Uterus (tissue), 3 donors: ENCODE measurements at regions not wholly inside any gene's neighbourhood (a gene's known extent, or its start where the extent isn't known, plus 50 kb on each side); places are given as distances from the start of the nearest gene placed in this dataset.
"Not testable (repeated sequence)": the region's sequence is repeated elsewhere in the genome, so short reads cannot be mapped to it uniquely, and the experiment has no call there.

Experiments used
- DNase-seq, 2 donors: peaks; one replicate each; pipeline ENCODE4 v3.0.0-alpha.2; 2019 to 2020
- H3K27ac ChIP-seq, 2 donors: fragments of 200-600 bp; sonication (generic); 1 replicate in 1 of 2; 2 replicates in 1 of 2; pipeline ENCODE4 v1.5.1; 2016 to 2018
- H3K27me3 ChIP-seq, 2 donors: fragments of 200-600 bp; sonication (generic); one replicate each; pipeline ENCODE4 v1.5.1; 2018 to 2019; ENCODE audit warnings: control low read depth in 1 of 2
- H3K36me3 ChIP-seq, 2 donors: fragments of 200-600 bp; sonication (generic); one replicate each; pipeline ENCODE4 v1.5.1; 2019; ENCODE audit warnings: control low read depth in 1 of 2
- H3K4me1 ChIP-seq, 2 donors: fragments of 200-600 bp; sonication (generic); one replicate each; pipeline ENCODE4 v1.5.1; 2018 to 2019; ENCODE audit warnings: control low read depth in 1 of 2
- H3K4me3 ChIP-seq, 2 donors: fragments of 200-600 bp; sonication (generic); 1 replicate in 1 of 2; 2 replicates in 1 of 2; pipeline ENCODE4 v1.5.1; 2018 to 2019; ENCODE audit warnings: mild to moderate bottlenecking in 1 of 2
- H3K9me3 ChIP-seq, 2 donors: fragments of 200-600 bp; sonication (generic); one replicate each; pipeline ENCODE4 v1.5.1; 2019; ENCODE audit warnings: control low read depth in 1 of 2
- CTCF ChIP-seq, 4 experiments: fragments of 200-600 bp in 2 of 4; fragments of 450-650 bp in 2 of 4; sonication (generic) in 2 of 4; IDR thresholded peaks; one replicate each; pipeline ENCODE4 v1.5.1; 2016 to 2019; ENCODE audit warnings: antibody characterized with exemption in 4 of 4, mild to moderate bottlenecking in 2 of 4, moderate library complexity in 1 of 4
- POLR2A ChIP-seq, 2 donors: fragments of 450-650 bp; IDR thresholded peaks; one replicate each; pipeline ENCODE4 v1.6.1; 2016; ENCODE audit warnings: antibody characterized with exemption in 2 of 2, mild to moderate bottlenecking in 1 of 2, moderate library complexity in 1 of 2
- intact Hi-C: fragments of 100-400 bp; cut with DNase I; formaldehyde crosslinking; loops from one replicate; pipeline ENCODE4 v1.15.1; 2023; ENCODE audit warnings: low total_unique reads
- donor health status: DM: yes; HTN: yes; CAD: no.

- H3K4me3 ChIP-seq, DNase-seq, H3K36me3 ChIP-seq: not testable (repeated sequence)
These were observed 178.8 kb downstream of the CWH43 start for GRCh38 chr4:49164916-49165315.

GRCh38 chr4:49177847-49178246, 191.8 kb downstream of the CWH43 start:
- H3K9me3 ChIP-seq, H3K36me3 ChIP-seq, DNase-seq, H3K27me3 ChIP-seq, intact Hi-C loops, H3K4me1 ChIP-seq, H3K4me3 ChIP-seq, H3K27ac ChIP-seq: not testable (repeated sequence)

More at GRCh38 chr4:49164916-49165315, 178.8 kb downstream of the CWH43 start:
- H3K4me1 ChIP-seq, H3K27ac ChIP-seq, H3K27me3 ChIP-seq, intact Hi-C loops, H3K9me3 ChIP-seq: not testable (repeated sequence)

GRCh38 chr4:49181088-49181487, 195.0 kb downstream of the CWH43 start:
- H3K9me3 ChIP-seq, H3K4me1 ChIP-seq, intact Hi-C loops, DNase-seq, H3K27me3 ChIP-seq, H3K36me3 ChIP-seq, H3K4me3 ChIP-seq, H3K27ac ChIP-seq: not testable (repeated sequence)

- intact Hi-C loops, DNase-seq, H3K9me3 ChIP-seq, H3K27me3 ChIP-seq, H3K4me1 ChIP-seq, H3K4me3 ChIP-seq, H3K36me3 ChIP-seq, H3K27ac ChIP-seq: not testable (repeated sequence)
These were observed 225.5 kb downstream of the CWH43 start for GRCh38 chr4:49211396-49212194.

GRCh38 chr4:49213250-49213649, 227.2 kb downstream of the CWH43 start:
- H3K4me1 ChIP-seq, intact Hi-C loops, H3K4me3 ChIP-seq, H3K27ac ChIP-seq, H3K27me3 ChIP-seq, DNase-seq, H3K9me3 ChIP-seq, H3K36me3 ChIP-seq: not testable (repeated sequence)

- H3K4me3 ChIP-seq, H3K27me3 ChIP-seq, H3K36me3 ChIP-seq, DNase-seq, H3K27ac ChIP-seq, H3K9me3 ChIP-seq, intact Hi-C loops, H3K4me1 ChIP-seq: not testable (repeated sequence)
These were observed 227.7 kb downstream of the CWH43 start for GRCh38 chr4:49213750-49214149.

GRCh38 chr4:49214453-49215081, 228.5 kb downstream of the CWH43 start:
- H3K27ac ChIP-seq, H3K4me3 ChIP-seq, H3K4me1 ChIP-seq, H3K9me3 ChIP-seq, intact Hi-C loops, H3K27me3 ChIP-seq, H3K36me3 ChIP-seq, DNase-seq: not testable (repeated sequence)

GRCh38 chr4:49215082-49215479, 229.0 kb downstream of the CWH43 start:
- H3K4me3 ChIP-seq, intact Hi-C loops: not testable (repeated sequence)

GRCh38 chr4:49216606-49217005, 230.5 kb downstream of the CWH43 start:
- H3K36me3 ChIP-seq, H3K27me3 ChIP-seq, H3K9me3 ChIP-seq, DNase-seq, H3K4me3 ChIP-seq, H3K27ac ChIP-seq, intact Hi-C loops, H3K4me1 ChIP-seq: not testable (repeated sequence)

More at GRCh38 chr4:49215082-49215479, 229.0 kb downstream of the CWH43 start:
- not testable (repeated sequence) for H3K27ac ChIP-seq, H3K4me1 ChIP-seq, H3K36me3 ChIP-seq, H3K9me3 ChIP-seq, DNase-seq, H3K27me3 ChIP-seq

GRCh38 chr4:49217492-49217891, 231.4 kb downstream of the CWH43 start:
- DNase-seq: no peak
- intact Hi-C loops: no loop called here
- H3K27me3 ChIP-seq: no peaks in the 10 kb centered on the region
- no peaks in the 10 kb centered on the region for H3K36me3 ChIP-seq
- no peaks in the 10 kb centered on the region for H3K9me3 ChIP-seq
- H3K4me3 ChIP-seq: no peak overlapping the region
- TF ChIP-seq POLR2A (IDR thresholded peaks at IDR 0.05) (no peak), CTCF (IDR thresholded peaks at IDR 0.05) (no peak)
- no peaks in the 10 kb centered on the region for H3K4me1 ChIP-seq
- H3K27ac ChIP-seq: no peak overlapping the region

GRCh38 chr4:49218094-49218493, 232.0 kb downstream of the CWH43 start:
- H3K27ac ChIP-seq, H3K4me1 ChIP-seq, intact Hi-C loops, H3K27me3 ChIP-seq, H3K36me3 ChIP-seq, H3K9me3 ChIP-seq, DNase-seq, H3K4me3 ChIP-seq: not testable (repeated sequence)

- H3K9me3 ChIP-seq, DNase-seq, intact Hi-C loops, H3K4me3 ChIP-seq, H3K4me1 ChIP-seq, H3K27me3 ChIP-seq, H3K36me3 ChIP-seq, H3K27ac ChIP-seq: not testable (repeated sequence)
These were observed 232.9 kb downstream of the CWH43 start for GRCh38 chr4:49218931-49219330.
